ENCODE measurements at regions not wholly inside any gene's neighbourhood (a gene's known extent, or its start where the extent isn't known, plus 50 kb on each side); places are given as distances from the start of the nearest gene placed in this dataset.

GRCh38 chr14:28243600-28243999 is 523.0 kb upstream of the FOXG1 start:
- no peaks in the 10 kb centered on the region for H3K36me3 ChIP-seq (ENCODE audit: control insufficient read depth, insufficient read depth, low read length)
- intact Hi-C loops (cut with micrococcal nuclease; ENCODE audit: unreplicated experiment), result no loop called here
- H3K9me3 ChIP-seq (ENCODE audit: control insufficient read depth, insufficient read depth, low read depth, low read length), result no peaks in the 10 kb centered on the region
- no TSS peak for BruUV-seq (replicated peaks)
- CTCF ChIA-PET, result no interaction called here
- DNase-seq (ENCODE audit: low read depth, low spot score) (no peak), ATAC-seq (no peak)
- H3K27ac ChIP-seq (ENCODE audit: low read length), result no peak overlapping the region
- POLR2A ChIA-PET, result no interaction called here
- H3K4me3 ChIP-seq (ENCODE audit: low read depth in 2 of 2, low read length in 2 of 2), result no peak overlapping the region
- TF ChIP-seq POLR2AphosphoS5 (IDR thresholded peaks at IDR 0.05; ENCODE audit: low read depth, low read length), result no peak
- TF ChIP-seq, protein P1, sequence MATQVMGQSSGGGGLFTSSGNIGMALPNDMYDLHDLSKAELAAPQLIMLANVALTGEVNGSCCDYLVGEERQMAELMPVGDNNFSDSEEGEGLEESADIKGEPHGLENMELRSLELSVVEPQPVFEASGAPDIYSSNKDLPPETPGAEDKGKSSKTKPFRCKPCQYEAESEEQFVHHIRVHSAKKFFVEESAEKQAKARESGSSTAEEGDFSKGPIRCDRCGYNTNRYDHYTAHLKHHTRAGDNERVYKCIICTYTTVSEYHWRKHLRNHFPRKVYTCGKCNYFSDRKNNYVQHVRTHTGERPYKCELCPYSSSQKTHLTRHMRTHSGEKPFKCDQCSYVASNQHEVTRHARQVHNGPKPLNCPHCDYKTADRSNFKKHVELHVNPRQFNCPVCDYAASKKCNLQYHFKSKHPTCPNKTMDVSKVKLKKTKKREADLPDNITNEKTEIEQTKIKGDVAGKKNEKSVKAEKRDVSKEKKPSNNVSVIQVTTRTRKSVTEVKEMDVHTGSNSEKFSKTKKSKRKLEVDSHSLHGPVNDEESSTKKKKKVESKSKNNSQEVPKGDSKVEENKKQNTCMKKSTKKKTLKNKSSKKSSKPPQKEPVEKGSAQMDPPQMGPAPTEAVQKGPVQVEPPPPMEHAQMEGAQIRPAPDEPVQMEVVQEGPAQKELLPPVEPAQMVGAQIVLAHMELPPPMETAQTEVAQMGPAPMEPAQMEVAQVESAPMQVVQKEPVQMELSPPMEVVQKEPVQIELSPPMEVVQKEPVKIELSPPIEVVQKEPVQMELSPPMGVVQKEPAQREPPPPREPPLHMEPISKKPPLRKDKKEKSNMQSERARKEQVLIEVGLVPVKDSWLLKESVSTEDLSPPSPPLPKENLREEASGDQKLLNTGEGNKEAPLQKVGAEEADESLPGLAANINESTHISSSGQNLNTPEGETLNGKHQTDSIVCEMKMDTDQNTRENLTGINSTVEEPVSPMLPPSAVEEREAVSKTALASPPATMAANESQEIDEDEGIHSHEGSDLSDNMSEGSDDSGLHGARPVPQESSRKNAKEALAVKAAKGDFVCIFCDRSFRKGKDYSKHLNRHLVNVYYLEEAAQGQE (IDR thresholded peaks at IDR 0.05; ENCODE audit: insufficient read depth in 1 of 2, low read depth in 2 of 2, low read length in 1 of 2), result peak; percentile 78 to 80
- H3K27me3 ChIP-seq (ENCODE audit: control insufficient read depth, insufficient read depth, low read length), result no peaks in the 10 kb centered on the region
- no peaks in the 10 kb centered on the region for H3K4me1 ChIP-seq (ENCODE audit: control insufficient read depth, insufficient read depth, low read length)
- in situ Hi-C loops (cut with HindIII; ENCODE audit: low pct_unique_long_range_greater_than_20kb, low sequenced_read_pairs), result no loop called here

- no peak overlapping the region for H3K27ac ChIP-seq (ENCODE audit: low read length)
- ChIA-PET POLR2A (no interaction called here), CTCF (no interaction called here)
- intact Hi-C loops (cut with micrococcal nuclease; ENCODE audit: unreplicated experiment) (no loop called here), in situ Hi-C loops (cut with HindIII; ENCODE audit: low pct_unique_long_range_greater_than_20kb, low sequenced_read_pairs) (no loop called here)
- ATAC-seq, result no peak
- H3K9me3 ChIP-seq (ENCODE audit: control insufficient read depth, insufficient read depth, low read depth, low read length), result no peaks in the 10 kb centered on the region
- no peaks in the 10 kb centered on the region for H3K36me3 ChIP-seq (ENCODE audit: control insufficient read depth, insufficient read depth, low read length)
- H3K4me1 ChIP-seq (ENCODE audit: control insufficient read depth, insufficient read depth, low read length), result no peaks in the 10 kb centered on the region
- TF ChIP-seq POLR2AphosphoS5 (IDR thresholded peaks at IDR 0.05; ENCODE audit: low read depth, low read length) (no peak), SIN3A (IDR thresholded peaks at IDR 0.05; ENCODE audit: borderline replicate concordance, insufficient read depth, low read depth, low read length) (no peak), TCF7L2 (IDR thresholded peaks at IDR 0.05; ENCODE audit: low read depth, low read length) (no peak)
- TF ChIP-seq, protein P1 (IDR thresholded peaks at IDR 0.05; ENCODE audit: insufficient read depth in 1 of 2, low read depth in 2 of 2, low read length in 1 of 2), result no peak
- TF ChIP-seq, protein P2, sequence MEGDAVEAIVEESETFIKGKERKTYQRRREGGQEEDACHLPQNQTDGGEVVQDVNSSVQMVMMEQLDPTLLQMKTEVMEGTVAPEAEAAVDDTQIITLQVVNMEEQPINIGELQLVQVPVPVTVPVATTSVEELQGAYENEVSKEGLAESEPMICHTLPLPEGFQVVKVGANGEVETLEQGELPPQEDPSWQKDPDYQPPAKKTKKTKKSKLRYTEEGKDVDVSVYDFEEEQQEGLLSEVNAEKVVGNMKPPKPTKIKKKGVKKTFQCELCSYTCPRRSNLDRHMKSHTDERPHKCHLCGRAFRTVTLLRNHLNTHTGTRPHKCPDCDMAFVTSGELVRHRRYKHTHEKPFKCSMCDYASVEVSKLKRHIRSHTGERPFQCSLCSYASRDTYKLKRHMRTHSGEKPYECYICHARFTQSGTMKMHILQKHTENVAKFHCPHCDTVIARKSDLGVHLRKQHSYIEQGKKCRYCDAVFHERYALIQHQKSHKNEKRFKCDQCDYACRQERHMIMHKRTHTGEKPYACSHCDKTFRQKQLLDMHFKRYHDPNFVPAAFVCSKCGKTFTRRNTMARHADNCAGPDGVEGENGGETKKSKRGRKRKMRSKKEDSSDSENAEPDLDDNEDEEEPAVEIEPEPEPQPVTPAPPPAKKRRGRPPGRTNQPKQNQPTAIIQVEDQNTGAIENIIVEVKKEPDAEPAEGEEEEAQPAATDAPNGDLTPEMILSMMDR (IDR thresholded peaks at IDR 0.05), result no peak
- no peaks in the 10 kb centered on the region for H3K27me3 ChIP-seq (ENCODE audit: control insufficient read depth, insufficient read depth, low read length)
- BruUV-seq (replicated peaks), result no TSS peak
- no peak overlapping the region for H3K4me3 ChIP-seq (ENCODE audit: low read depth in 2 of 2, low read length in 2 of 2)
- no peak for DNase-seq (ENCODE audit: low read depth, low spot score)
These were observed 521.4 kb upstream of the FOXG1 start for GRCh38 chr14:28245216-28245615.
